Liver (tissue), 8 donors: ENCODE measurements at regions not wholly inside any gene's neighbourhood (a gene's known extent, or its start where the extent isn't known, plus 50 kb on each side); places are given as distances from the start of the nearest gene placed in this dataset.

Experiments used
- DNase-seq: peaks from one replicate; pipeline ENCODE4 v3.0.0-alpha.2; 2017; ENCODE audit warnings: low spot score
- H3K27ac ChIP-seq, 2 donors: one replicate each; pipeline ENCODE4 v1.7.0; 2013; ENCODE audit warnings: inconsistent platforms in 2 of 2, low read length in 2 of 2, control low read depth in 1 of 2, low read depth in 1 of 2, mild to moderate bottlenecking in 1 of 2
- H3K27me3 ChIP-seq, 4 donors: one replicate each; pipeline versions ENCODE4 v1.6.1 to v1.7.0; 2013; ENCODE audit warnings: low read length in 3 of 4, inconsistent platforms in 1 of 4, mild to moderate bottlenecking in 1 of 4, moderate library complexity in 1 of 4; ENCODE audit not compliant: control insufficient read depth in 4 of 4, insufficient read depth in 4 of 4
- H3K36me3 ChIP-seq, 4 donors: one replicate each; pipeline versions ENCODE4 v1.6.1 to v1.7.0; 2013; ENCODE audit warnings: low read length in 3 of 4, mild to moderate bottlenecking in 3 of 4, low read depth in 1 of 4, moderate library complexity in 1 of 4; ENCODE audit not compliant: control insufficient read depth in 4 of 4, insufficient read depth in 3 of 4
- H3K4me1 ChIP-seq, 4 donors: one replicate each; pipeline versions ENCODE4 v1.6.1 to v1.7.0; 2013; ENCODE audit warnings: low read length in 3 of 4, mild to moderate bottlenecking in 3 of 4, moderate library complexity in 1 of 4; ENCODE audit not compliant: control insufficient read depth in 4 of 4, insufficient read depth in 4 of 4
- H3K4me3 ChIP-seq, 3 donors: one replicate each; pipeline versions ENCODE4 v1.6.1 to v1.7.0; 2013; ENCODE audit warnings: low read length in 3 of 3, control low read depth in 1 of 3, low read depth in 1 of 3, mild to moderate bottlenecking in 1 of 3
- H3K9ac ChIP-seq, 2 donors: one replicate each; pipeline ENCODE4 v1.7.0; 2013; ENCODE audit warnings: low read length in 2 of 2, mild to moderate bottlenecking in 2 of 2, moderate library complexity in 2 of 2, control low read depth in 1 of 2, low read depth in 1 of 2
- H3K9me3 ChIP-seq, 4 donors: one replicate each; pipeline versions ENCODE4 v1.6.1 to v1.7.0; 2013; ENCODE audit warnings: low read length in 3 of 4; ENCODE audit not compliant: control insufficient read depth in 4 of 4
- EGR1 ChIP-seq, 2 donors: IDR thresholded peaks; 2 replicates each; pipeline ENCODE4 v1.6.1; 2016 to 2018; ENCODE audit warnings: antibody characterized with exemption in 2 of 2, low read depth in 2 of 2
- FOXA1 ChIP-seq: IDR thresholded peaks from 2 replicates; pipeline ENCODE4 v1.6.1; 2016; ENCODE audit warnings: antibody characterized with exemption
- FOXA2 ChIP-seq: IDR thresholded peaks from 2 replicates; pipeline ENCODE4 v1.6.1; 2016; ENCODE audit warnings: antibody characterized with exemption
- GABPA ChIP-seq, 2 donors: IDR thresholded peaks in 1 of 2; conservative IDR thresholded peaks in 1 of 2; 2 replicates each; pipeline ENCODE4 v1.6.1; 2016; ENCODE audit warnings: antibody characterized with exemption in 2 of 2, mild to moderate bottlenecking in 1 of 2, moderate library complexity in 1 of 2
- HNF4G ChIP-seq: IDR thresholded peaks from 2 replicates; pipeline ENCODE4 v1.6.1; 2016; ENCODE audit warnings: antibody characterized with exemption
- JUND ChIP-seq, 2 donors: IDR thresholded peaks; 2 replicates each; pipeline ENCODE4 v1.6.1; 2016; ENCODE audit warnings: antibody characterized with exemption in 2 of 2
- NR2F2 ChIP-seq: IDR thresholded peaks from 2 replicates; pipeline ENCODE4 v1.6.1; 2016; ENCODE audit warnings: antibody characterized with exemption
- RXRA ChIP-seq, 2 donors: IDR thresholded peaks; 2 replicates each; pipeline ENCODE4 v1.6.1; 2017 to 2018; ENCODE audit warnings: antibody characterized with exemption in 2 of 2, mild to moderate bottlenecking in 1 of 2
- TAF1 ChIP-seq: conservative IDR thresholded peaks from 2 replicates; pipeline ENCODE4 v1.6.1; 2016; ENCODE audit warnings: antibody characterized with exemption, mild to moderate bottlenecking
- WGBS: extraction: QIAGEN DNeasy Blood & Tissue Kit; methylation state at CpG from one replicate; pipeline ENCODE4 v1.1.7; 2013; 5-methylcytosine and 5-hydroxymethylcytosine counted together
- TF ChIP-seq, protein P1 (sequence below): IDR thresholded peaks from 2 replicates; pipeline ENCODE4 v1.6.1; 2016; ENCODE audit warnings: antibody characterized with exemption
- TF ChIP-seq, protein P2 (sequence below): IDR thresholded peaks from 2 replicates; pipeline ENCODE4 v1.6.1; 2016; ENCODE audit warnings: antibody characterized with exemption
- TF ChIP-seq, protein P3 (sequence below): fragments of 150-350 bp; IDR thresholded peaks from 2 replicates; pipeline ENCODE4 v1.5.1; 2017; ENCODE audit warnings: improper control_type of control experiment, low read depth, low read length; ENCODE audit not compliant: missing input control
- donor health status: healthy.
- donor health status: healthy.
- donor health status: healthy.
- donor health status: healthy.
- donor health status: healthy.

DNA sequence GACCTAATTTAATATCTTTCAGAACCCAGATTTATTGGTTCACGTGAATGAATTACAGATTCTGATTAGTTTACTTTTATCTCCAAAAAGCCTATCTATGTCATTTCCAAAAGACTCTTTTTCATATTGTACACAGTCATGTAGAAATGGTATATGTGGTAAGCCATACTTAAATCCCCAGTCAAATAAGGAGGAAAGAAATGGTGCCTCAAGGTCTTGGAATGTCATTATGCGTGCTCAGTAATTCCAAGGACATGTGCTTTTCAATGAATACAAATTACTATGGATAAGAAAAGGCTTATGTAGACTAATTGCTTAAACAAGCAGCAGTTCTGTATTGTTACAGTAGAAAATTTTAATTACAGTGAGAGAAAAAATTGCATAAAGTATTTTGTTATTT is 64.1 kb upstream of the TYRP1 start:
- Histone ChIP-seq H3K4me3 (no peak overlapping the region), H3K4me1 (no peaks in the 10 kb centered on the region), H3K9me3 (no peaks in the 10 kb centered on the region), H3K27ac (no peak overlapping the region), H3K36me3 (no peaks in the 10 kb centered on the region), H3K27me3 (no peaks in the 10 kb centered on the region), H3K9ac (no peak overlapping the region)
- WGBS: 72% methylated on average over 2 of the region's 2 CpGs
- TF ChIP-seq FOXA2: no peak
- TF ChIP-seq, protein P1, sequence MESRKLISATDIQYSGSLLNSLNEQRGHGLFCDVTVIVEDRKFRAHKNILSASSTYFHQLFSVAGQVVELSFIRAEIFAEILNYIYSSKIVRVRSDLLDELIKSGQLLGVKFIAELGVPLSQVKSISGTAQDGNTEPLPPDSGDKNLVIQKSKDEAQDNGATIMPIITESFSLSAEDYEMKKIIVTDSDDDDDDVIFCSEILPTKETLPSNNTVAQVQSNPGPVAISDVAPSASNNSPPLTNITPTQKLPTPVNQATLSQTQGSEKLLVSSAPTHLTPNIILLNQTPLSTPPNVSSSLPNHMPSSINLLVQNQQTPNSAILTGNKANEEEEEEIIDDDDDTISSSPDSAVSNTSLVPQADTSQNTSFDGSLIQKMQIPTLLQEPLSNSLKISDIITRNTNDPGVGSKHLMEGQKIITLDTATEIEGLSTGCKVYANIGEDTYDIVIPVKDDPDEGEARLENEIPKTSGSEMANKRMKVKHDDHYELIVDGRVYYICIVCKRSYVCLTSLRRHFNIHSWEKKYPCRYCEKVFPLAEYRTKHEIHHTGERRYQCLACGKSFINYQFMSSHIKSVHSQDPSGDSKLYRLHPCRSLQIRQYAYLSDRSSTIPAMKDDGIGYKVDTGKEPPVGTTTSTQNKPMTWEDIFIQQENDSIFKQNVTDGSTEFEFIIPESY: no peak
- DNase-seq: no peak

DNA sequence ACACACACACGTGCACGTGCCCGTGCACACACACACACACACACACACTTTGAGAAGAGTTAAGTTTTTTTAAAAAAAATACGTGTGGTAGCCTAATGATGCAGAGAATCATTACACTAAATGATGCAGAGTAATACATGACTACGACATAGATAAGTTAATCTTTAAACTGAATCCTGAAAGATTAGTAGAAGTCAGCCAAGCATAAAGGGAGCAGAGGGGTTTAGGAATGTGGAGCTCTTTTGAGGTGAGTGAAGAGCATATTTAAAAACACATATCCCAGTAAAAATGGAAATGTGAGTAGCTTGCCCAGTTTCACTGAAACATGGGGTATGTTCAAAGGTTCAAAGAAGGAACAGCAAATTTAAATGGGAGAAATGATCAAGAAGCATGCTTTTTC is 61.3 kb upstream of the TYRP1 start:
- TF ChIP-seq TAF1 (no peak), HNF4G (no peak), RXRA (IDR thresholded peaks at IDR 0.05) (no peak), FOXA1 (no peak), JUND (IDR thresholded peaks at IDR 0.05) (no peak), FOXA2 (no peak), GABPA (IDR thresholded peaks at IDR 0.05 in 1 of 2, conservative IDR thresholded peaks at IDR 0.05 in 1 of 2) (no peak), EGR1 (IDR thresholded peaks at IDR 0.05; ENCODE audit: low read depth in 2 of 2) (no peak), NR2F2 (no peak)
- TF ChIP-seq, protein P2, sequence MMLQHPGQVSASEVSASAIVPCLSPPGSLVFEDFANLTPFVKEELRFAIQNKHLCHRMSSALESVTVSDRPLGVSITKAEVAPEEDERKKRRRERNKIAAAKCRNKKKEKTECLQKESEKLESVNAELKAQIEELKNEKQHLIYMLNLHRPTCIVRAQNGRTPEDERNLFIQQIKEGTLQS: no peak
- TF ChIP-seq, protein P3, sequence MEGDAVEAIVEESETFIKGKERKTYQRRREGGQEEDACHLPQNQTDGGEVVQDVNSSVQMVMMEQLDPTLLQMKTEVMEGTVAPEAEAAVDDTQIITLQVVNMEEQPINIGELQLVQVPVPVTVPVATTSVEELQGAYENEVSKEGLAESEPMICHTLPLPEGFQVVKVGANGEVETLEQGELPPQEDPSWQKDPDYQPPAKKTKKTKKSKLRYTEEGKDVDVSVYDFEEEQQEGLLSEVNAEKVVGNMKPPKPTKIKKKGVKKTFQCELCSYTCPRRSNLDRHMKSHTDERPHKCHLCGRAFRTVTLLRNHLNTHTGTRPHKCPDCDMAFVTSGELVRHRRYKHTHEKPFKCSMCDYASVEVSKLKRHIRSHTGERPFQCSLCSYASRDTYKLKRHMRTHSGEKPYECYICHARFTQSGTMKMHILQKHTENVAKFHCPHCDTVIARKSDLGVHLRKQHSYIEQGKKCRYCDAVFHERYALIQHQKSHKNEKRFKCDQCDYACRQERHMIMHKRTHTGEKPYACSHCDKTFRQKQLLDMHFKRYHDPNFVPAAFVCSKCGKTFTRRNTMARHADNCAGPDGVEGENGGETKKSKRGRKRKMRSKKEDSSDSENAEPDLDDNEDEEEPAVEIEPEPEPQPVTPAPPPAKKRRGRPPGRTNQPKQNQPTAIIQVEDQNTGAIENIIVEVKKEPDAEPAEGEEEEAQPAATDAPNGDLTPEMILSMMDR: no peak
- TF ChIP-seq, protein P1: no peak
- Histone ChIP-seq H3K9me3 (no peaks in the 10 kb centered on the region), H3K27ac (no peak overlapping the region), H3K4me3 (no peak overlapping the region), H3K27me3 (peaks cover 0 to 3% (median 0%) of the 10 kb centered on the region in 4 donors), H3K36me3 (no peaks in the 10 kb centered on the region), H3K4me1 (no peaks in the 10 kb centered on the region), H3K9ac (no peak overlapping the region)
- 59% methylated on average over 5 of the region's 5 CpGs for WGBS
- DNase-seq: no peak
